RWPE2 (cell line): ENCODE measurements at regions not wholly inside any gene's neighbourhood (a gene's known extent, or its start where the extent isn't known, plus 50 kb on each side); places are given as distances from the start of the nearest gene placed in this dataset.
A peak's percentile ranks its signal among the peaks of the same experiment; 100 is the strongest.
"Not testable (repeated sequence)": the region's sequence is repeated elsewhere in the genome, so short reads cannot be mapped to it uniquely, and the experiment has no call there.

Experiments
- ATAC-seq: fragments of 200-7000 bp; cut with Tn5 transposase; 3 replicates; pipeline ENCODE4 v1.9.1; 2021; ENCODE audit warnings: low read depth
- DNase-seq: peaks from one replicate; pipeline ENCODE4 v3.0.0-alpha.2; 2020; ENCODE audit warnings: low spot score
- H3K27ac ChIP-seq: fragments of 450-650 bp; 2 replicates; pipeline ENCODE4 v1.5.1; 2017; ENCODE audit warnings: mild to moderate bottlenecking; ENCODE audit not compliant: poor library complexity, severe bottlenecking
- H3K27me3 ChIP-seq: fragments of 250-450 bp; sonication (Bioruptor Pico); 2 replicates; pipeline ENCODE4 v1.5.1; 2021; ENCODE audit warnings: mild to moderate bottlenecking, moderate library complexity; ENCODE audit not compliant: insufficient read depth, poor library complexity, severe bottlenecking
- H3K36me3 ChIP-seq: fragments of 250-450 bp; sonication (Bioruptor Pico); 2 replicates; pipeline ENCODE4 v1.5.1; 2020; ENCODE audit warnings: low read depth, mild to moderate bottlenecking, moderate library complexity
- H3K4me1 ChIP-seq: fragments of 250-450 bp; sonication (Bioruptor Pico); 2 replicates; pipeline ENCODE4 v1.5.1; 2021; ENCODE audit warnings: mild to moderate bottlenecking, moderate library complexity; ENCODE audit not compliant: insufficient read depth, poor library complexity, severe bottlenecking
- H3K4me3 ChIP-seq: fragments of 250-450 bp; sonication (Bioruptor Pico); 2 replicates; pipeline ENCODE4 v1.5.1; 2021; ENCODE audit warnings: mild to moderate bottlenecking, moderate library complexity; ENCODE audit not compliant: severe bottlenecking
- H3K9me3 ChIP-seq: fragments of 250-450 bp; sonication (Bioruptor Pico); 2 replicates; pipeline ENCODE4 v1.5.1; 2021; ENCODE audit warnings: mild to moderate bottlenecking, moderate library complexity; ENCODE audit not compliant: severe bottlenecking

DNA sequence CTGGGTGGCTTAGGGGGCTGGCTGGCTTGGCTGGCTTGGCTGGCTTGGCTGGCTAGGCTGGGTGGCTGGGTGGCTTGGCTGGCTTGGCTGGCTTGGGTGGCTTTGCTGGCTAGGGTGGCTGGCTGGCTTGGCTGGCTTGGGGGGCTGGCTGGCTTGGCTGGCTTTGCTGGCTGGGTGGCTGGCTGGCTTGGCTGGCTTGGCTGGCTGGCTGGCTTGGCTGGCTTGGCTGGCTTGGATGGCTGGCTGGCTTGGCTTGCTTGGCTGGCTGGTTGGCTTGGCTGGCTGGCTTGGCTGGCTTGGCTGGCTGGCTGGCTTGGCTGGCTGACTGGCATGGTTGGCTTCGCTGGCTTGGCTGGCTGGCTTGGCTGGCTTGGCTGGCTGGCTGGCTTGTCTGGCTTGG, 439.4 kb downstream of the GOLGA6L6 start:
- not testable (repeated sequence) for H3K4me1 ChIP-seq, H3K4me3 ChIP-seq, H3K27me3 ChIP-seq, H3K9me3 ChIP-seq, ATAC-seq, H3K36me3 ChIP-seq, H3K27ac ChIP-seq
- DNase-seq: peak; percentile 66

DNA sequence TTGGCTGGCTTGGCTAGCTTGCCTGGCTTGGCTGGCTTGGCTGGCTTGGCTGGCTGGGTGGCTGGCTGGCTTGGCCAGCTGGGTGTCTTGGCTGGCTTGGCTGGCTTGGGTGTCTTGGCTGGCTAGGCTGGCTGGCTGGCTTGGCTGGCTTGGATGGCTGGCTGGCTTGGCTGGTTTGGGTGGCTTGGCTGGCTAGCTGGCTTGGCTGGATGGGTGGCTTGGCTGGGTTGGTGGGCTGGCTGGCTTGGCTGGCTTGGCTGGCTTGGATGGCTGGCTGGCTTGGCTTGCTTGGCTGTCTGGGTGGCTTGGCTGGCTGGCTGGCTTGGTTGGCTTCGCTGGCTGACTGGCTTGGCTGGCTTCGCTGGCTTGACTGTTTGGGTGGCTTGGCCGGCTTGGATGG, 440.3 kb downstream of the GOLGA6L6 start:
- H3K9me3 ChIP-seq, H3K36me3 ChIP-seq, DNase-seq, H3K4me3 ChIP-seq, ATAC-seq, H3K27me3 ChIP-seq, H3K4me1 ChIP-seq, H3K27ac ChIP-seq: not testable (repeated sequence)

DNA sequence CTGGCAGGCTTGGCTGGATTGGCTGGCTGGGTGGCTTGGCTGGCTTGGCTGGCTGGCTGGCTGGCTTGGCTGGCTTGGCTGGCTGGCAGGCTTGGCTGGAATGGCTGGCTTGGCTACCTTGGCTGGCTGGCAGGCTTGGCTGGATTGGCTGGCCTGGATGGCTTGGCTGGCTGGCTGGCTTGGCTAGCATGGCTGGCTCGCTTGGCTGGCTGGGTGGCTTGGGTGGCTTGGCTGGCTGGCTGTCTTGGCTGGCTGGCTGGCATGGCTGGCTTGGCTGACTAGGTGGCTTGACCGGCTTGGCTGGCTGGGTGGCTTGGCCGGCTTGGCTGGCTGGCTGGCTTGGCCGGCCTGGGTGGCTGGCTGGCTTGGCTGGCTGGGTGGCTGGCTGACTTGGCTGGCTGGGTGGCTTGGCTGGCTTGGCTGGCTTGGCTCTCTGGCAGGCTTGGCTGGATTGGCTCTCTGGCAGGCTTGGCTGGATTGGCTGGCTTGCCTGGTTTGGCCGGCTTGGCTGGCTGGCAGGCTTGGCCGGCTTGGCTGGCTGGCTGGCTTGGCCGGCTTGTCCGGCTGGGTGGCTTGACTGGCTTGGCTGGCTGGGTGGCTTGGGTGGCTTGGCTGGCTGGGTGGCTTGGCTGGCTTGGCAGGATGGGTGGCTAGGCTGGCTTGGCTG, 440.9 kb downstream of the GOLGA6L6 start:
- not testable (repeated sequence) for H3K9me3 ChIP-seq

DNA sequence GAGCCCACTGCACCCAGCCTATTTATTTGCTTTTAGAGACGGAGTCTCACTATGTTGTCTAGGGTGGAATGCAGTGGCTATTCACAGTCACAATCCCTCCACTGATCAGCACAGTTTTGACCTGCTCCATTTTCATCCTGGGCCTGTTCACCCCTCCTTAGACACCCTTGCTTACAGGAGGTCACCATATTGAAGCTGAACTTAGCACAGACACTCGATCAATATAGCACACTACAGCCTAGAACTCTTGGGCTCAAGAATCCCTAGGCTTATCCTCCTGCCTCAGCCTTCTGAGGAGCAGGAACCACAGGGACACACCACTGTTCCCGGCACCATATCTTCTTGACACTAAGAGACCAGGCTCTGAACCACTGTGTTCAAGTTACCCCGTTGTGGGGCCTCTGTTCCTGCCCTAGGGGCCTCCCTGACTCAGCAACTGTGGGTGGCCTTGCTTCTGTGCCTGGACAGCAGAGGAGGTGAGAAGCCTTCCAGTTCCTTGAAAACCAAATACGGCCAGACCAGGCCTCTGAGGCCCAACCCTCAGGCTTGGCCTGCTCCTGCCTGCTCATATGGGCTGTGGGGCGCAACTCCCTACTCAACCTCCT, 445.8 kb downstream of the GOLGA6L6 start:
- H3K4me3 ChIP-seq, H3K27me3 ChIP-seq, H3K9me3 ChIP-seq, H3K27ac ChIP-seq, ATAC-seq, H3K4me1 ChIP-seq, DNase-seq, H3K36me3 ChIP-seq: not testable (repeated sequence)

More for the DNA sequence above, 440.9 kb downstream of the GOLGA6L6 start:
- not testable (repeated sequence) for H3K4me3 ChIP-seq, H3K4me1 ChIP-seq, H3K27ac ChIP-seq, ATAC-seq, H3K36me3 ChIP-seq, DNase-seq, H3K27me3 ChIP-seq

GRCh38 chr15:20089541-20089940, 452.1 kb downstream of the GOLGA6L6 start:
- not testable (repeated sequence) for H3K27ac ChIP-seq, H3K27me3 ChIP-seq, H3K9me3 ChIP-seq, H3K4me3 ChIP-seq, DNase-seq, H3K36me3 ChIP-seq, H3K4me1 ChIP-seq
- ATAC-seq: peak; percentile 89

DNA sequence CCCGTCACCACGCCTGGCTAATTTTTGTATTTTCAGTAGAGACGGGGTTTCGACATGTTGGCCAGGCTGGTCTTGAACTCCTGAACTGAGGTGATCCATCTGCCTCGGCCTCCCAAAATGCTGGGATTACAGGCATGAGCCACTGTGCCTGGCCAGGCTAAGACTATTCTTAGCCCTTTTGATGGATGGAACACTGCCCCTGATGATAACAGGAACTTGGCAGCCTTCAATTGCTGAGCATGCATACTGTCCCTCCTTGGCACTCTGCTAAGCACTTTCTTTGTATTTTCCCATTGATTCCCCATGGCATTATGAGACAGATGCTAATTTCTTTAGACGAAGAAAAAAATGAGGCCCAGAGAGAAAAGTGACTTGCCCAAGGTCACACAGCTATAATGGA, 457.6 kb downstream of the GOLGA6L6 start:
- not testable (repeated sequence) for H3K36me3 ChIP-seq, H3K4me1 ChIP-seq, H3K27ac ChIP-seq, H3K9me3 ChIP-seq, ATAC-seq, H3K27me3 ChIP-seq, DNase-seq, H3K4me3 ChIP-seq

DNA sequence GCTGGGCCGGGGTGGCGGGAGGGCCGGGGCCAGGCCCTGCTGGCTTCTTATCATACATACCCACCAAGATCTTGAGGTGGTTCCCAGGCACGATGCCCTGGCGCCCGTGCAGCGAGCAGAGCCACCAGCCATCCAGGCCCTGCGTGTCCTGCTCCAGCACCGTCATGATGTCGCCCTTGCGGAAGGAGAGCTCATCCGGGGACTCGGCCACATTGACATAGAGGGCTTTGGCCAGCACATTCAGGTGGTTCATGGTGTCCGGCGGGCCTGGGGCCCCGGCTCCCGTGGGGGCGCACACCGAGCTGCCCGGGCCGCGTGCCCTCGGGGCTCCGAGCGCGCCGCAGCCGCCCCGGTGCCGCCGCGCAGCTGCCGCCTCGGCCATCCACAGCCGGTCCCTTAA, 467.5 kb downstream of the GOLGA6L6 start:
- not testable (repeated sequence) for DNase-seq, H3K4me1 ChIP-seq, H3K27ac ChIP-seq, ATAC-seq, H3K36me3 ChIP-seq, H3K9me3 ChIP-seq, H3K4me3 ChIP-seq, H3K27me3 ChIP-seq

- DNase-seq, H3K27me3 ChIP-seq, H3K4me1 ChIP-seq, ATAC-seq, H3K4me3 ChIP-seq, H3K9me3 ChIP-seq, H3K27ac ChIP-seq, H3K36me3 ChIP-seq: not testable (repeated sequence)
Measured at GRCh38 chr15:20069043-20069442, 472.6 kb downstream of the GOLGA6L6 start.

- H3K27me3 ChIP-seq, H3K9me3 ChIP-seq, H3K4me1 ChIP-seq, H3K4me3 ChIP-seq, H3K36me3 ChIP-seq, ATAC-seq, DNase-seq, H3K27ac ChIP-seq: not testable (repeated sequence)
Measured at GRCh38 chr15:20066173-20066572, 475.4 kb downstream of the GOLGA6L6 start.

- H3K27me3 ChIP-seq, ATAC-seq, DNase-seq, H3K4me3 ChIP-seq, H3K27ac ChIP-seq, H3K9me3 ChIP-seq, H3K4me1 ChIP-seq, H3K36me3 ChIP-seq: not testable (repeated sequence)
Measured at GRCh38 chr15:20065508-20065907, 476.1 kb downstream of the GOLGA6L6 start.

DNA sequence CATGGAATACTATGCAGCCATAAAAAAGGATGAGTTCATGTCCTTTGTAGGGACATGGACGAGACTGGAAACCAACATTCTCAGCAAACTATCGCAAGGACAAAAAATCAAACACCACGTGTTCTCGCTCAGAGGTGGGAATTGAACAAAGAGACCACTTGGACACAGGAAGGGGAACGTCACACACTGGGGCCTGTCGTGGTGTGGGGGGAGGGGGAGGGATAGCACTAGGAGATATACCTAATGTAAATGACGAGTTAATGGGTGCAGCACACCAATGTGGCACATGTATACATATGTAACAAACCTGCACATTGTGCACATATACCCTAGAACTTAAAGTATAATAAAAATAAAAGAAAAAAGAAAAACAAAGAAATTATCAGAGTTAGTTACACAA, 478.4 kb downstream of the GOLGA6L6 start:
- H3K4me3 ChIP-seq, H3K9me3 ChIP-seq, H3K27me3 ChIP-seq, DNase-seq, H3K27ac ChIP-seq, ATAC-seq, H3K36me3 ChIP-seq, H3K4me1 ChIP-seq: not testable (repeated sequence)

DNA sequence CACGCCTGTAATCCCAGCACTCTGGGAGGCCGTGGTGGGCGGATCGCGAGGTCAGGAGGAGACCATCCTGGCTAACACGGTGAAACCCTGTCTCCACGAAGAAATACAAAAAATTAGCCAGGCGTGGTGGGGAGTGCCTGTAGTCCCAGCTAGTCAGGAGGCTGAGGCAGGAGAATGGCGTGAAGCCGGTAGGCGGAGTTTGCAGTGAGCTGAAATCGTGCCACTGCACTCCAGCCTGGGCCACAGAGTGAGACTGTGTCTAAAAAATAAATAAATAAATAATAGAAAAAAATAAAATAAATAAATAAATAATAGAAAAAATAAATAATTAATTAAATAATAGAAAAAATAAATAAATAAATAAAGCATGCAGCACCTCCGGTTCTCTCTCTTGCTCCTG, 480.8 kb downstream of the GOLGA6L6 start:
- H3K27ac ChIP-seq, H3K4me1 ChIP-seq, DNase-seq, H3K4me3 ChIP-seq, H3K27me3 ChIP-seq, H3K36me3 ChIP-seq, H3K9me3 ChIP-seq, ATAC-seq: not testable (repeated sequence)
